ENCODE measurements at regions not wholly inside any gene's neighbourhood (a gene's known extent, or its start where the extent isn't known, plus 50 kb on each side); places are given as distances from the start of the nearest gene placed in this dataset.
"Not testable (repeated sequence)": the region's sequence is repeated elsewhere in the genome, so short reads cannot be mapped to it uniquely, and the experiment has no call there.

GRCh38 chr15:96977886-96978285 lies 647.4 kb downstream of the NR2F2 start:
- no peak for TF ChIP-seq CTCF (IDR thresholded peaks at IDR 0.05; ENCODE audit: low read depth, low read length)
- no peak for DNase-seq (ENCODE audit: extremely low read depth, low read depth)

GRCh38 chr15:96978937-96979473 lies 648.5 kb downstream of the NR2F2 start:
- TF ChIP-seq CTCF (IDR thresholded peaks at IDR 0.05; ENCODE audit: low read depth, low read length): no peak
- DNase-seq (ENCODE audit: extremely low read depth, low read depth): no peak

GRCh38 chr15:96984121-96984671 lies 653.7 kb downstream of the NR2F2 start:
- DNase-seq (ENCODE audit: extremely low read depth, low read depth): not testable (repeated sequence)

- no peak for TF ChIP-seq CTCF (IDR thresholded peaks at IDR 0.05; ENCODE audit: low read depth, low read length)
- no peak for DNase-seq (ENCODE audit: extremely low read depth, low read depth)
Measured at GRCh38 chr15:96992817-96993216, 662.3 kb downstream of the NR2F2 start.

GRCh38 chr15:96997538-96997937 lies 667.0 kb downstream of the NR2F2 start:
- no peak for DNase-seq (ENCODE audit: extremely low read depth, low read depth)
- no peak for TF ChIP-seq CTCF (IDR thresholded peaks at IDR 0.05; ENCODE audit: low read depth, low read length)

GRCh38 chr15:97009031-97009431 lies 678.5 kb downstream of the NR2F2 start:
- no peak for DNase-seq (ENCODE audit: extremely low read depth, low read depth)
- no peak for TF ChIP-seq CTCF (IDR thresholded peaks at IDR 0.05; ENCODE audit: low read depth, low read length)

- TF ChIP-seq CTCF (IDR thresholded peaks at IDR 0.05; ENCODE audit: low read depth, low read length): no peak
- DNase-seq (ENCODE audit: extremely low read depth, low read depth): no peak
Measured at GRCh38 chr15:97012986-97013385, 682.5 kb downstream of the NR2F2 start.

- DNase-seq (ENCODE audit: extremely low read depth, low read depth): no peak
- TF ChIP-seq CTCF (IDR thresholded peaks at IDR 0.05; ENCODE audit: low read depth, low read length): no peak
Measured at GRCh38 chr15:97013491-97013890, 683.0 kb downstream of the NR2F2 start.

Data from AG09319 (cell line).